SU-DHL-6 (cell line): ENCODE measurements at regions not wholly inside any gene's neighbourhood (a gene's known extent, or its start where the extent isn't known, plus 50 kb on each side); places are given as distances from the start of the nearest gene placed in this dataset.

ENCODE experiments used
- H2AFZ ChIP-seq: fragments of 200-600 bp; sonication (generic); 2 replicates; pipeline ENCODE4 v1.6.1; 2014; ENCODE audit warnings: low read depth, mild to moderate bottlenecking, moderate library complexity, mixed read lengths, antibody characterized with exemption, low read length; ENCODE audit not compliant: severe bottlenecking
- H3F3A ChIP-seq: fragments of 200-600 bp; shearing (Covaris generic); 2 replicates; pipeline ENCODE4 v1.6.0; 2016; ENCODE audit warnings: antibody characterized with exemption, mild to moderate bottlenecking; ENCODE audit not compliant: insufficient read depth
- H3K27ac ChIP-seq: fragments of 200-600 bp; sonication (generic); 2 replicates; pipeline ENCODE4 v1.5.1; 2016; ENCODE audit warnings: low read depth, mild to moderate bottlenecking, low read length, moderate library complexity, mixed read lengths
- H3K27me3 ChIP-seq: fragments of 200-600 bp; sonication (generic), shearing (Covaris generic); 2 replicates; pipeline ENCODE4 v1.6.0; 2014; ENCODE audit warnings: mild to moderate bottlenecking, low read length
- H3K36me3 ChIP-seq: fragments of 200-600 bp; sonication (generic); 2 replicates; pipeline ENCODE4 v1.6.1; 2014; ENCODE audit warnings: mild to moderate bottlenecking, low read length, mixed read lengths
- H3K4me2 ChIP-seq: fragments of 300-600, 200-600 bp; shearing (Covaris generic), sonication (generic); 2 replicates; pipeline ENCODE4 v1.6.0; 2014; ENCODE audit warnings: low read length, low read depth, mild to moderate bottlenecking; ENCODE audit not compliant: poor library complexity, severe bottlenecking
- H3K4me3 ChIP-seq: fragments of 200-600 bp; sonication (generic); 2 replicates; pipeline ENCODE4 v1.5.1; 2014; ENCODE audit warnings: antibody characterized with exemption, low read length, mild to moderate bottlenecking, mixed read lengths; ENCODE audit not compliant: insufficient read depth, poor library complexity, severe bottlenecking
- H3K79me2 ChIP-seq: fragments of 200-600 bp; sonication (generic); 2 replicates; pipeline ENCODE4 v1.6.1; 2014; ENCODE audit warnings: mild to moderate bottlenecking, low read length, moderate library complexity; ENCODE audit not compliant: insufficient read depth
- H3K9ac ChIP-seq: fragments of 200-600 bp; sonication (generic); 2 replicates; pipeline ENCODE4 v1.7.0; 2014; ENCODE audit warnings: mild to moderate bottlenecking, low read length
- H3K9me2 ChIP-seq: fragments of 200-600 bp; sonication (generic); replicated peaks from 2 replicates; pipeline ENCODE4 v1.6.1; 2014; ENCODE audit warnings: low read length; ENCODE audit not compliant: insufficient read depth
- H3K9me3 ChIP-seq: fragments of 200-600 bp; sonication (generic); 2 replicates; pipeline ENCODE4 v1.6.1; 2014; ENCODE audit warnings: low read length, mixed read lengths; ENCODE audit not compliant: insufficient read depth
- H4K20me1 ChIP-seq: fragments of 200-600 bp; sonication (generic); 2 replicates; pipeline ENCODE4 v1.6.1; 2014; ENCODE audit warnings: low read depth, mild to moderate bottlenecking, antibody characterized with exemption, low read length, moderate library complexity, mixed read lengths
- EZH2phosphoT487 ChIP-seq: fragments of 200-600 bp; sonication (generic), shearing (Covaris generic); conservative IDR thresholded peaks from 2 replicates; pipeline ENCODE4 v1.6.1; 2018; ENCODE audit warnings: mild to moderate bottlenecking, antibody characterized with exemption, low read length, moderate library complexity, mixed read lengths
- TF ChIP-seq, protein P1 (sequence below): fragments of 200-600 bp; sonication (generic); IDR thresholded peaks from one replicate; pipeline ENCODE4 v1.5.1; 2017; ENCODE audit warnings: antibody characterized with exemption, mild to moderate bottlenecking, low read length, moderate library complexity; ENCODE audit not compliant: insufficient read depth, poor library complexity, severe bottlenecking

DNA sequence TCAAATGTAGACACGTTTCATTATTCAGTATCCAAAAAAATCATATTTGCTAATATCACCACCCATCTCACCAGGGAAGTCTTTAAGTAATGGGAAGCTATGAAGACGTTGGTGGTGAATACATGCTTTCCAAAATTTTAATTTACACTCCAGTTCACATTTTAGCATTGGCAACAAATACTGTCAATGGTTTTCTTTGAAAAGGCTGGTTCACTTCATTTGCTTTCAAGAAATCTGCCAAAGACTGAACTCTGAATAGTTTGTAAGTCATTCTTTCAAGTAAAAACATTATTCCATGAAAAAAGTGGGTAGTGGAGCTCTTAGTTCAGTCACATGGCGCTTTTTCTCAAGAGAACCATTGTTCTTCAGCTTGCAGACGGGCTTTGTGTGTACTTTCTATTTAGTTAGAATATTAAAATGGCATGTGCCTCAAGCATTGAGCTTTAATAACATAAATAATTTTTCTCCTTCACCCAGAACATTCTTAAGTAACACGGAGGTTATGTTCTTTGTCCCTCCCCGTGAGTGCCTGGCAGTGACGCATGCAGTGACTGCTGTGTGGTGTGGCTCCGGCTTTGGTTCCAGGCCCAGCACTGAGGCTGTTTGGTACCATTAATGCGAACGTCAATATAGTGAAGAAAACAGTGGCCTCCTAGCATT, 300.0 kb upstream of the HDAC4 start:
- Histone ChIP-seq H3F3A (no peaks in the 10 kb centered on the region), H3K79me2 (no peaks in the 10 kb centered on the region), H3K4me3 (no peak overlapping the region), H2AFZ (no peak overlapping the region), H4K20me1 (no peaks in the 10 kb centered on the region), H3K4me2 (no peak overlapping the region), H3K9ac (no peak overlapping the region), H3K36me3 (no peaks in the 10 kb centered on the region), H3K27ac (no peak overlapping the region), H3K9me2 (no peaks in the 10 kb centered on the region), H3K9me3 (no peaks in the 10 kb centered on the region), H3K27me3 (no peaks in the 10 kb centered on the region)
- TF ChIP-seq, protein P1, sequence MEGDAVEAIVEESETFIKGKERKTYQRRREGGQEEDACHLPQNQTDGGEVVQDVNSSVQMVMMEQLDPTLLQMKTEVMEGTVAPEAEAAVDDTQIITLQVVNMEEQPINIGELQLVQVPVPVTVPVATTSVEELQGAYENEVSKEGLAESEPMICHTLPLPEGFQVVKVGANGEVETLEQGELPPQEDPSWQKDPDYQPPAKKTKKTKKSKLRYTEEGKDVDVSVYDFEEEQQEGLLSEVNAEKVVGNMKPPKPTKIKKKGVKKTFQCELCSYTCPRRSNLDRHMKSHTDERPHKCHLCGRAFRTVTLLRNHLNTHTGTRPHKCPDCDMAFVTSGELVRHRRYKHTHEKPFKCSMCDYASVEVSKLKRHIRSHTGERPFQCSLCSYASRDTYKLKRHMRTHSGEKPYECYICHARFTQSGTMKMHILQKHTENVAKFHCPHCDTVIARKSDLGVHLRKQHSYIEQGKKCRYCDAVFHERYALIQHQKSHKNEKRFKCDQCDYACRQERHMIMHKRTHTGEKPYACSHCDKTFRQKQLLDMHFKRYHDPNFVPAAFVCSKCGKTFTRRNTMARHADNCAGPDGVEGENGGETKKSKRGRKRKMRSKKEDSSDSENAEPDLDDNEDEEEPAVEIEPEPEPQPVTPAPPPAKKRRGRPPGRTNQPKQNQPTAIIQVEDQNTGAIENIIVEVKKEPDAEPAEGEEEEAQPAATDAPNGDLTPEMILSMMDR: no peak
- no peak for TF ChIP-seq EZH2phosphoT487

DNA sequence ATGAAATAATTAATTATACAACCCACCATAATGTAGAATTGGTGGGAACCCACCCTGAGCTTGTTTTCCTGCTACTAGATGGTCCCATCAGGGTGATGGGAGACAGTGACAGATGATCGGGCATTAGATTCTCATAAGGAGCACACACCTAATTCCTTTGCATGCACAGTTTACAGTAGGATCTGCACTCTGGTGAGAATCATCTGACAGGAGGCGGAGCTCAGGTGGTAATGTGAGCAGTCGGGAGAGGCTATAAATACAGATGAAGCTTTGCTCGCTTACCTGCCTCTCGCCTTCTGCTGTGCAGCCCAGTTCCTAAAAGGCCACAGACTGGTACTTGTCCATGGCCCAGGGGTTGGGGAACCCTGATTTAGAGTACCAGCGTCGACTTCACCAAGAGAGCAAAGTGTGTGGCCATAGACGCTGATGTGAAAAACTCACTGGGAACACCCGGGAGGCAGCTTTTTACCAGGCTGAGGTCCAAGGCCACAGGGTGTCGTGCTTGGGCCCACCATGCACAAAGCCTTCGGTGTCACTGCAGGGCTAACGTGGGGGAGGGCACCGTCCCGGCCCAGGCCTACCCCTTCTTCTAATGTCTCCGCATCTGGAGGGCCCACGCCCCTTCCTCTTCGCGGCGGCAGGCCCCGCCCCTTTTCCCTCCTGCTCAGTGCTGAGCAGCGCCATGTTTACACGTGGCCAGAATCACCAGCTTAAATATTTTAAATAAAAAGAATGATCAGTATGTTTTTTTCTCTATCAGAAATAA, 296.8 kb upstream of the HDAC4 start:
- H3F3A ChIP-seq: no peaks in the 10 kb centered on the region
- no peaks in the 10 kb centered on the region for H3K79me2 ChIP-seq
- no peak for TF ChIP-seq EZH2phosphoT487
- TF ChIP-seq, protein P1: no peak
- no peaks in the 10 kb centered on the region for H3K9me3 ChIP-seq
- no peak overlapping the region for H2AFZ ChIP-seq
- no peaks in the 10 kb centered on the region for H4K20me1 ChIP-seq
- H3K27me3 ChIP-seq: no peaks in the 10 kb centered on the region
- H3K4me2 ChIP-seq: no peak overlapping the region
- no peaks in the 10 kb centered on the region for H3K9me2 ChIP-seq
- H3K27ac ChIP-seq: no peak overlapping the region
- H3K36me3 ChIP-seq: no peaks in the 10 kb centered on the region
- no peak overlapping the region for H3K9ac ChIP-seq
- no peak overlapping the region for H3K4me3 ChIP-seq

DNA sequence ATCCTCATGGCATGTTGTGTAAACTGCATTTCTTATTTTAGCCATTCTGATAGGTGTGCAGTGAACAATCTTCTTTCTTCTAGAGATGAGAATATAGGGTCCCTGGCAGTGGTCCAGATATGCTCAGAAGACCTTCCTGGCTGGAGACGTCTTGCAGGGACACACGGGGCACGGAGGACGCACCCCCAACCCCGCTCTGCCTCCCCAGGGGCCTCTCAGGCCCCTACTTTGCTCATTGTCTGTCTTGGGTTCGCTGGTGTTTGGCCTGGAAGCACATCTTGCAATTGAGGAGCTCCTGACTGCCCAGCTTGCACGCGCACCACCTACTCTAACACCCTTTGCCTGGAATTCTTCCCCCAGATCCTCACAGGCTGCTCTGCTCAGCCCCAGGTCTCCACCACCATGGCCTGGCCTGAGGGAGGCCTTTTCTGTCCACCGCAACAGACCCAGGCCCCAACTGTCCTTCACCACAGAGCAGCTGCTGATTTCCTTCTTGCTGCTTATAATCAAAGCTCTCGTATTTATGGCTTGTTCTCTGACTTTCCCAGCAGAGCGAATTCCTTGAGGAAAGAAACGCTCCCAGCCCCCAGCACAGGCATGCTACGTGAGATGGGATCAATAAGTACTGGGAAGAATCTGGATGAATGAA, 295.9 kb upstream of the HDAC4 start:
- Histone ChIP-seq H3F3A (no peaks in the 10 kb centered on the region), H3K9ac (no peak overlapping the region), H3K79me2 (no peaks in the 10 kb centered on the region), H2AFZ (no peak overlapping the region), H3K4me3 (no peak overlapping the region), H3K27ac (no peak overlapping the region), H3K27me3 (no peaks in the 10 kb centered on the region), H4K20me1 (no peaks in the 10 kb centered on the region), H3K9me3 (no peaks in the 10 kb centered on the region), H3K4me2 (no peak overlapping the region), H3K36me3 (no peaks in the 10 kb centered on the region), H3K9me2 (no peaks in the 10 kb centered on the region)
- TF ChIP-seq EZH2phosphoT487: no peak
- TF ChIP-seq, protein P1: no peak
